GM12878 (cell line): ENCODE measurements at regions not wholly inside any gene's neighbourhood (a gene's known extent, or its start where the extent isn't known, plus 50 kb on each side); places are given as distances from the start of the nearest gene placed in this dataset.

Experiments
- CBFB ChIP-seq: IDR thresholded peaks from 2 replicates; pipeline ENCODE4 v1.6.1; 2016; ENCODE audit warnings: antibody characterized with exemption, low read depth
- TF ChIP-seq, protein P1 (sequence below): IDR thresholded peaks from 2 replicates; pipeline ENCODE4 v1.6.1; 2011; ENCODE audit warnings: low read depth, low read length, improper control_type of control experiment, borderline replicate concordance
- TF ChIP-seq, protein P2 (sequence below): IDR thresholded peaks from 2 replicates; pipeline ENCODE4 v1.6.1; 2012; ENCODE audit warnings: mild to moderate bottlenecking, low read depth, low read length

DNA sequence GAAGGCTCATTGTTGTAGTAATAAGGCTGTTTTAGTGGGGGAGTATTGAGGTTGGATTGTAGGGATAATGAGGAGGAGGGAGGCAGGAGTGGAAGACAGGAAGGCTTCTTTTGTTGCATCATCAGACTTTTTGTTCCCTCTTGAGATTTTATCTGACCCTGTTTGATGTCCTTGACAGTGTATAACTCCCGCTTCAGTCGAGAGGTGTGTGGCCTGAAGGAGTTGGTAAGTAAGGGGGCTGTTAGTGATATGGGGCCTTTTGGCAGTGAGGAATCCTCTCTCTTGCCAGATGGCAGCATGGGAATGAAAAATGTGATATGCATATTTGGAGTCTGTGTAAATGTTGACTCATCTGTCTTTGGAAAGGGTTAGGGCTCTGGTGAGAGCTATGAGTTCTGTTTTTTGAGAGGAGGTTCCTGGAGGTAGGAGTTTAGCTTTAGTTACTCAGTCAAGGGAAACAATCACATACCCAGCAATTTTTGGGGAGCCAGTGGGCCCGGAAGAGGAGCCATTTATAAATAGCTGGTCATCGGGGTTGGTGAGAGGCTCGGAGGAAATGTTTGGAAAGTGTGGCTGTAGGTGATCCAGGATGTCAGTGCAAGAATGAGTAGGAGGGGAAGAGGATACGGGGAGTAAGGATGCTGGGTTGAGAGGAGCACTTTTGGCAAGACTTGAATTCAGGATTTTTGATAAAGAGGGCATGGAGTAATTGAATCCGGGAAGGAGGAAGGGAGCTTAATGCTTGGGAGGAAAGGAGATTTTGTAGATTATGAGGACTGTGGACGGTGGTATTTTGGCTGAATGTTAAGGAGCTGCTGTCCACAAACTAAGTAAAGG lies 136.7 kb upstream of the ETV3 start:
- TF ChIP-seq, protein P1, sequence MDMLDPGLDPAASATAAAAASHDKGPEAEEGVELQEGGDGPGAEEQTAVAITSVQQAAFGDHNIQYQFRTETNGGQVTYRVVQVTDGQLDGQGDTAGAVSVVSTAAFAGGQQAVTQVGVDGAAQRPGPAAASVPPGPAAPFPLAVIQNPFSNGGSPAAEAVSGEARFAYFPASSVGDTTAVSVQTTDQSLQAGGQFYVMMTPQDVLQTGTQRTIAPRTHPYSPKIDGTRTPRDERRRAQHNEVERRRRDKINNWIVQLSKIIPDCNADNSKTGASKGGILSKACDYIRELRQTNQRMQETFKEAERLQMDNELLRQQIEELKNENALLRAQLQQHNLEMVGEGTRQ = no peak
- TF ChIP-seq, protein P2, sequence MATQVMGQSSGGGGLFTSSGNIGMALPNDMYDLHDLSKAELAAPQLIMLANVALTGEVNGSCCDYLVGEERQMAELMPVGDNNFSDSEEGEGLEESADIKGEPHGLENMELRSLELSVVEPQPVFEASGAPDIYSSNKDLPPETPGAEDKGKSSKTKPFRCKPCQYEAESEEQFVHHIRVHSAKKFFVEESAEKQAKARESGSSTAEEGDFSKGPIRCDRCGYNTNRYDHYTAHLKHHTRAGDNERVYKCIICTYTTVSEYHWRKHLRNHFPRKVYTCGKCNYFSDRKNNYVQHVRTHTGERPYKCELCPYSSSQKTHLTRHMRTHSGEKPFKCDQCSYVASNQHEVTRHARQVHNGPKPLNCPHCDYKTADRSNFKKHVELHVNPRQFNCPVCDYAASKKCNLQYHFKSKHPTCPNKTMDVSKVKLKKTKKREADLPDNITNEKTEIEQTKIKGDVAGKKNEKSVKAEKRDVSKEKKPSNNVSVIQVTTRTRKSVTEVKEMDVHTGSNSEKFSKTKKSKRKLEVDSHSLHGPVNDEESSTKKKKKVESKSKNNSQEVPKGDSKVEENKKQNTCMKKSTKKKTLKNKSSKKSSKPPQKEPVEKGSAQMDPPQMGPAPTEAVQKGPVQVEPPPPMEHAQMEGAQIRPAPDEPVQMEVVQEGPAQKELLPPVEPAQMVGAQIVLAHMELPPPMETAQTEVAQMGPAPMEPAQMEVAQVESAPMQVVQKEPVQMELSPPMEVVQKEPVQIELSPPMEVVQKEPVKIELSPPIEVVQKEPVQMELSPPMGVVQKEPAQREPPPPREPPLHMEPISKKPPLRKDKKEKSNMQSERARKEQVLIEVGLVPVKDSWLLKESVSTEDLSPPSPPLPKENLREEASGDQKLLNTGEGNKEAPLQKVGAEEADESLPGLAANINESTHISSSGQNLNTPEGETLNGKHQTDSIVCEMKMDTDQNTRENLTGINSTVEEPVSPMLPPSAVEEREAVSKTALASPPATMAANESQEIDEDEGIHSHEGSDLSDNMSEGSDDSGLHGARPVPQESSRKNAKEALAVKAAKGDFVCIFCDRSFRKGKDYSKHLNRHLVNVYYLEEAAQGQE = no peak
- TF ChIP-seq CBFB = no peak
